DND-41 (cell line): ENCODE measurements at regions not wholly inside any gene's neighbourhood (a gene's known extent, or its start where the extent isn't known, plus 50 kb on each side); places are given as distances from the start of the nearest gene placed in this dataset.

Experiments used
- ATAC-seq: fragments of 200-7000 bp; cut with Tn5 transposase; 3 replicates; pipeline ENCODE4 v1.9.1; 2021; ENCODE audit warnings: low read depth; ENCODE audit not compliant: insufficient read depth
- DNase-seq: peaks from one replicate; pipeline ENCODE4 v3.0.0-alpha.2; 2020
- H2AFZ ChIP-seq: 2 replicates; pipeline ENCODE4 v1.6.0; 2012; ENCODE audit warnings: low read depth, low read length
- H3K27ac ChIP-seq: 2 replicates; pipeline ENCODE4 v1.5.1; 2012; ENCODE audit warnings: low read length, inconsistent platforms
- H3K27me3 ChIP-seq: fragments of 200-600 bp; sonication (generic); 2 replicates; pipeline ENCODE4 v1.6.0; 2012; ENCODE audit warnings: low read length, mild to moderate bottlenecking, inconsistent platforms; ENCODE audit not compliant: insufficient read depth, poor library complexity
- H3K36me3 ChIP-seq: 2 replicates; pipeline ENCODE4 v1.5.1; 2012; ENCODE audit warnings: low read length, inconsistent platforms; ENCODE audit not compliant: insufficient read depth
- H3K4me1 ChIP-seq: 2 replicates; pipeline ENCODE4 v1.5.1; 2012; ENCODE audit warnings: mild to moderate bottlenecking, low read length; ENCODE audit not compliant: insufficient read depth
- H3K4me2 ChIP-seq: 2 replicates; pipeline ENCODE4 v1.6.0; 2012; ENCODE audit warnings: mild to moderate bottlenecking, moderate library complexity, low read length, inconsistent platforms; ENCODE audit not compliant: insufficient read depth
- H3K4me3 ChIP-seq, 2 experiments: fragments of 200-600 bp in 1 of 2; shearing (Covaris generic) in 1 of 2; 2 replicates each; pipeline ENCODE4 v1.5.1; 2012 to 2016; ENCODE audit warnings: inconsistent platforms in 2 of 2, low read length in 2 of 2, mild to moderate bottlenecking in 2 of 2, low read depth in 1 of 2, moderate library complexity in 1 of 2
- H3K79me2 ChIP-seq: 2 replicates; pipeline ENCODE4 v1.6.0; 2012; ENCODE audit warnings: low read length, inconsistent platforms; ENCODE audit not compliant: insufficient read depth
- H3K9ac ChIP-seq: 2 replicates; pipeline ENCODE4 v1.6.0; 2012; ENCODE audit warnings: low read depth, mild to moderate bottlenecking, inconsistent platforms, low read length, moderate library complexity
- H3K9me3 ChIP-seq: 2 replicates; pipeline ENCODE4 v1.5.1; 2012; ENCODE audit warnings: low read length, moderate library complexity, mild to moderate bottlenecking, inconsistent platforms; ENCODE audit not compliant: insufficient read depth, severe bottlenecking
- H4K20me1 ChIP-seq: 2 replicates; pipeline ENCODE4 v1.6.0; 2012; ENCODE audit warnings: low read length; ENCODE audit not compliant: insufficient read depth
- EZH2 ChIP-seq: IDR thresholded peaks from 3 replicates; pipeline ENCODE4 v1.6.1; 2012; ENCODE audit warnings: borderline replicate concordance, low read depth, mild to moderate bottlenecking, moderate library complexity, low read length, inconsistent platforms; ENCODE audit not compliant: severe bottlenecking
- TF ChIP-seq, protein P1 (sequence below): IDR thresholded peaks from 2 replicates; pipeline ENCODE4 v1.5.1; 2012; ENCODE audit warnings: borderline replicate concordance, low read length, moderate library complexity, mild to moderate bottlenecking; ENCODE audit not compliant: poor library complexity, severe bottlenecking; ENCODE audit errors: extremely low read depth

- DNase-seq, result no peak
- Histone ChIP-seq H3K79me2 (no peaks in the 10 kb centered on the region), H3K9me3 (no peaks in the 10 kb centered on the region), H3K9ac (no peak overlapping the region), H3K4me3 (no peak overlapping the region), H3K4me2 (no peak overlapping the region), H3K27ac (no peak overlapping the region), H2AFZ (no peak overlapping the region), H3K36me3 (no peaks in the 10 kb centered on the region), H3K4me1 (no peaks in the 10 kb centered on the region), H4K20me1 (no peaks in the 10 kb centered on the region), H3K27me3 (no peaks in the 10 kb centered on the region)
- TF ChIP-seq, protein P1, sequence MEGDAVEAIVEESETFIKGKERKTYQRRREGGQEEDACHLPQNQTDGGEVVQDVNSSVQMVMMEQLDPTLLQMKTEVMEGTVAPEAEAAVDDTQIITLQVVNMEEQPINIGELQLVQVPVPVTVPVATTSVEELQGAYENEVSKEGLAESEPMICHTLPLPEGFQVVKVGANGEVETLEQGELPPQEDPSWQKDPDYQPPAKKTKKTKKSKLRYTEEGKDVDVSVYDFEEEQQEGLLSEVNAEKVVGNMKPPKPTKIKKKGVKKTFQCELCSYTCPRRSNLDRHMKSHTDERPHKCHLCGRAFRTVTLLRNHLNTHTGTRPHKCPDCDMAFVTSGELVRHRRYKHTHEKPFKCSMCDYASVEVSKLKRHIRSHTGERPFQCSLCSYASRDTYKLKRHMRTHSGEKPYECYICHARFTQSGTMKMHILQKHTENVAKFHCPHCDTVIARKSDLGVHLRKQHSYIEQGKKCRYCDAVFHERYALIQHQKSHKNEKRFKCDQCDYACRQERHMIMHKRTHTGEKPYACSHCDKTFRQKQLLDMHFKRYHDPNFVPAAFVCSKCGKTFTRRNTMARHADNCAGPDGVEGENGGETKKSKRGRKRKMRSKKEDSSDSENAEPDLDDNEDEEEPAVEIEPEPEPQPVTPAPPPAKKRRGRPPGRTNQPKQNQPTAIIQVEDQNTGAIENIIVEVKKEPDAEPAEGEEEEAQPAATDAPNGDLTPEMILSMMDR, result no peak
- TF ChIP-seq EZH2, result no peak
- no peak for ATAC-seq
Observed at GRCh38 chr3:2024713-2025112, 74.0 kb upstream of the CNTN4 start.

- Histone ChIP-seq H3K9me3 (no peaks in the 10 kb centered on the region), H3K27ac (no peak overlapping the region), H3K4me2 (no peak overlapping the region), H3K27me3 (no peaks in the 10 kb centered on the region), H2AFZ (no peak overlapping the region), H3K4me1 (no peaks in the 10 kb centered on the region), H3K79me2 (no peaks in the 10 kb centered on the region), H3K4me3 (no peak overlapping the region), H3K36me3 (no peaks in the 10 kb centered on the region), H3K9ac (no peak overlapping the region), H4K20me1 (no peaks in the 10 kb centered on the region)
- ATAC-seq, result no peak
- no peak for TF ChIP-seq EZH2
- TF ChIP-seq, protein P1, result no peak
- no peak for DNase-seq
Observed at GRCh38 chr3:2029559-2029958, 69.1 kb upstream of the CNTN4 start.

GRCh38 chr3:2036076-2036475, 62.6 kb upstream of the CNTN4 start:
- no peaks in the 10 kb centered on the region for H3K9me3 ChIP-seq
- no peak overlapping the region for H2AFZ ChIP-seq
- ATAC-seq (no peak), DNase-seq (no peak)
- no peaks in the 10 kb centered on the region for H4K20me1 ChIP-seq
- TF ChIP-seq, protein P1, result no peak
- TF ChIP-seq EZH2, result no peak
- no peak overlapping the region for H3K4me3 ChIP-seq
- no peaks in the 10 kb centered on the region for H3K4me1 ChIP-seq
- no peak overlapping the region for H3K27ac ChIP-seq
- no peaks in the 10 kb centered on the region for H3K36me3 ChIP-seq
- no peaks in the 10 kb centered on the region for H3K79me2 ChIP-seq
- H3K27me3 ChIP-seq, result no peaks in the 10 kb centered on the region
- no peak overlapping the region for H3K9ac ChIP-seq
- H3K4me2 ChIP-seq, result no peak overlapping the region

DNA sequence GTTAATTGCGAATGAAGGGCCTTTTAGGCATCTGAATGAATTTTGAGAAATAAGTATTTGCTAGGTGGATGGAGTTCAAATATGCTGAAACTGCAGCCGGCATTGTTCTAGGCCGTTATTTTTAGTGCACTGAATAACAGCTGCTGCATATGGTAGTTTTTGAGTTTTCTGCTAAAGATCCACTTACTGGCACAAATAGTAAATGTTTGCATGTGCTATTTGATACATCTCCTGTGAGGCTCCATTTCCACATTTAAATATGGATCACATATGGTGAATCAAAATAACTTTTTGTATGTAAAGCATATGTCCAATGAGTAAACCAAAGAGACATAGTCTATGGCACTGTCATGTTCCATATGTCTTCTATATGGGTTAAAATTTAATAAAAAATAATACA, 56.7 kb upstream of the CNTN4 start:
- H4K20me1 ChIP-seq, result no peaks in the 10 kb centered on the region
- H3K27me3 ChIP-seq, result no peaks in the 10 kb centered on the region
- H3K4me2 ChIP-seq, result no peak overlapping the region
- no peak overlapping the region for H2AFZ ChIP-seq
- H3K79me2 ChIP-seq, result no peaks in the 10 kb centered on the region
- H3K4me3 ChIP-seq, result no peak overlapping the region
- no peak for DNase-seq
- no peaks in the 10 kb centered on the region for H3K36me3 ChIP-seq
- H3K9ac ChIP-seq, result no peak overlapping the region
- no peaks in the 10 kb centered on the region for H3K4me1 ChIP-seq
- no peak for ATAC-seq
- H3K27ac ChIP-seq, result no peak overlapping the region
- TF ChIP-seq, protein P1, result no peak
- TF ChIP-seq EZH2, result no peak
- no peaks in the 10 kb centered on the region for H3K9me3 ChIP-seq
